ENCODE measurements at regions not wholly inside any gene's neighbourhood (a gene's known extent, or its start where the extent isn't known, plus 50 kb on each side); places are given as distances from the start of the nearest gene placed in this dataset.

GRCh38 chr12:118524446-118524845 is 148.1 kb downstream of the SUDS3 start:
- intact Hi-C loops (cut with DNase I), result no loop called here
- 88 to 92% methylated on average over 4 of the region's 4 CpGs for WGBS, 2 donors
- ATAC-seq (no peak), DNase-seq (no peak)
- Histone ChIP-seq H3K27ac (no peak overlapping the region), H3K36me3 (no peaks in the 10 kb centered on the region), H3K9me3 (no peaks in the 10 kb centered on the region), H3K4me3 (no peak overlapping the region), H3K4me1 (peaks cover 0 to 19% (median 2%) of the 10 kb centered on the region in 9 donors), H3K27me3 (no peaks in the 10 kb centered on the region)
- no peak for TF ChIP-seq CTCF (IDR thresholded peaks at IDR 0.05)

GRCh38 chr12:118525216-118525615 is 148.9 kb downstream of the SUDS3 start:
- Histone ChIP-seq H3K4me1 (peaks cover 0 to 17% (median 2%) of the 10 kb centered on the region in 9 donors), H3K9me3 (no peaks in the 10 kb centered on the region), H3K4me3 (no peak overlapping the region), H3K27ac (no peak overlapping the region), H3K27me3 (no peaks in the 10 kb centered on the region), H3K36me3 (no peaks in the 10 kb centered on the region)
- WGBS, 2 donors, result 43 to 80% methylated on average over 2 of the region's 2 CpGs
- DNase-seq, result no peak
- ATAC-seq, result no peak
- no peak for TF ChIP-seq CTCF (IDR thresholded peaks at IDR 0.05)
- intact Hi-C loops (cut with DNase I), result no loop called here

- WGBS, 2 donors, result 46 to 53% methylated on average over 6 of the region's 6 CpGs
- peak in 1 of 2 donors; percentile 18 for DNase-seq
- intact Hi-C loops (cut with DNase I), result no loop called here
- H3K4me3 ChIP-seq, result no peak overlapping the region
- no peaks in the 10 kb centered on the region for H3K36me3 ChIP-seq
- no peaks in the 10 kb centered on the region for H3K9me3 ChIP-seq
- TF ChIP-seq CTCF (IDR thresholded peaks at IDR 0.05), result no peak
- peaks cover 0 to 10% (median 2%) of the 10 kb centered on the region in 9 donors for H3K4me1 ChIP-seq
- ATAC-seq, result peak in 5 of 8 donors; percentile 30 to 88 (median 53)
- peak overlapping the region in 1 of 10 donors; percentile 47 for H3K27ac ChIP-seq
- H3K27me3 ChIP-seq, result no peaks in the 10 kb centered on the region
These were observed 150.1 kb downstream of the SUDS3 start for GRCh38 chr12:118526255-118527095.

GRCh38 chr12:118527310-118527709 is 151.0 kb downstream of the SUDS3 start:
- intact Hi-C loops (cut with DNase I), result no loop called here
- WGBS, 2 donors, result 90 to 91% methylated on average over 4 of the region's 4 CpGs
- H3K4me1 ChIP-seq, result peaks cover 0 to 10% (median 2%) of the 10 kb centered on the region in 9 donors
- H3K27me3 ChIP-seq, result no peaks in the 10 kb centered on the region
- no peak for TF ChIP-seq CTCF (IDR thresholded peaks at IDR 0.05)
- DNase-seq (no peak), ATAC-seq (peak in 2 of 8 donors; percentile 22 to 39)
- no peaks in the 10 kb centered on the region for H3K36me3 ChIP-seq
- H3K4me3 ChIP-seq, result no peak overlapping the region
- no peaks in the 10 kb centered on the region for H3K9me3 ChIP-seq
- H3K27ac ChIP-seq, result no peak overlapping the region
